Activated CD8-positive, alpha-beta memory T cell treated with anti-CD3 and anti-CD28 coated beads, Interleukin-2, amount 50 U/mL, for 24 hours (primary cell): ENCODE measurements at regions not wholly inside any gene's neighbourhood (a gene's known extent, or its start where the extent isn't known, plus 50 kb on each side); places are given as distances from the start of the nearest gene placed in this dataset.
"Not testable (repeated sequence)": the region's sequence is repeated elsewhere in the genome, so short reads cannot be mapped to it uniquely, and the experiment has no call there.

Experiments
- DNase-seq: peaks from one replicate; pipeline ENCODE4 v3.0.0-alpha.2; 2020; ENCODE audit errors: extremely low read depth

GRCh38 chr1:234799021-234799689 lies 189.2 kb upstream of the IRF2BP2 start:
- not testable (repeated sequence) for DNase-seq

- DNase-seq, result not testable (repeated sequence)
These were observed 187.2 kb upstream of the IRF2BP2 start for GRCh38 chr1:234797216-234797615.

- not testable (repeated sequence) for DNase-seq
These were observed 186.4 kb upstream of the IRF2BP2 start for GRCh38 chr1:234796438-234796792.

- not testable (repeated sequence) for DNase-seq
These were observed 185.9 kb upstream of the IRF2BP2 start for GRCh38 chr1:234795711-234796437.

- not testable (repeated sequence) for DNase-seq
These were observed 185.0 kb upstream of the IRF2BP2 start for GRCh38 chr1:234795007-234795406.

GRCh38 chr1:234794452-234794851 lies 184.5 kb upstream of the IRF2BP2 start:
- not testable (repeated sequence) for DNase-seq

GRCh38 chr1:234793924-234794323 lies 183.9 kb upstream of the IRF2BP2 start:
- DNase-seq, result not testable (repeated sequence)

GRCh38 chr1:234792221-234792864 lies 182.4 kb upstream of the IRF2BP2 start:
- DNase-seq, result not testable (repeated sequence)

- DNase-seq, result not testable (repeated sequence)
These were observed 181.6 kb upstream of the IRF2BP2 start for GRCh38 chr1:234791615-234792014.

GRCh38 chr1:234790333-234790732 lies 180.4 kb upstream of the IRF2BP2 start:
- DNase-seq, result not testable (repeated sequence)

GRCh38 chr1:234787011-234787584 lies 177.1 kb upstream of the IRF2BP2 start:
- DNase-seq, result not testable (repeated sequence)

- not testable (repeated sequence) for DNase-seq
These were observed 175.9 kb upstream of the IRF2BP2 start for GRCh38 chr1:234785922-234786321.

- not testable (repeated sequence) for DNase-seq
These were observed 175.5 kb upstream of the IRF2BP2 start for GRCh38 chr1:234785471-234785919.

GRCh38 chr1:234784108-234784507 lies 174.1 kb upstream of the IRF2BP2 start:
- not testable (repeated sequence) for DNase-seq

- no peak for DNase-seq
These were observed 172.8 kb upstream of the IRF2BP2 start for GRCh38 chr1:234782791-234783190.

- DNase-seq, result no peak
These were observed 172.2 kb upstream of the IRF2BP2 start for GRCh38 chr1:234782105-234782751.

GRCh38 chr1:234781241-234782065 lies 171.5 kb upstream of the IRF2BP2 start:
- no peak for DNase-seq

- DNase-seq, result no peak
These were observed 170.7 kb upstream of the IRF2BP2 start for GRCh38 chr1:234780531-234781162.

GRCh38 chr1:234780112-234780511 lies 170.1 kb upstream of the IRF2BP2 start:
- DNase-seq, result no peak

GRCh38 chr1:234779600-234779999 lies 169.6 kb upstream of the IRF2BP2 start:
- DNase-seq, result not testable (repeated sequence)
